ENCODE measurements at regions not wholly inside any gene's neighbourhood (a gene's known extent, or its start where the extent isn't known, plus 50 kb on each side); places are given as distances from the start of the nearest gene placed in this dataset.

GRCh38 chr13:24007979-24008620 is 110.8 kb upstream of the C1QTNF9B start:
- no peak for DNase-seq (ENCODE audit: low read depth in 2 of 3, low spot score in 1 of 3)

DNA sequence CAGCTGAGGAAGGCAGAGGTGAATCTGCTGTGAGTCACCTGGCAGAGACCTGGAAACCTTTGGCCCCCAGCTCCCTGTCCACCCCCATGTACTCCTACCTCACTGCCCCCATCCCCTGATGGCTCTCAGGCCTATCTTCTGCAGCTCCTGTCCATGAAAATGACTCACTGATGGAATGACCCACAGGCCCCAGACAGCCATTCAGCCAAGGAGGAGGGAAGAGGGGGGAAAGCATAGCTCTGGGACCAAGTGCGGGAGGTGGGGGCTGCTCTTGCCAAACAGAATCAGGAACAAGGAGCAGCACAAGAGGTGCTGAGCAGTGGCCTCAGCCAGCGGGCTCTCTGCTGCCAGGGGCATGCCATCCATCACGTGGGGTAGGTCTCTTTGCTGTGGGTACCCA is 111.4 kb upstream of the C1QTNF9B start:
- no peak for DNase-seq (ENCODE audit: low read depth in 2 of 3, low spot score in 1 of 3)

GRCh38 chr13:24011266-24011665 is 114.0 kb upstream of the C1QTNF9B start:
- DNase-seq (ENCODE audit: low read depth in 2 of 3, low spot score in 1 of 3): no peak

GRCh38 chr13:24012648-24013047 is 115.3 kb upstream of the C1QTNF9B start:
- DNase-seq (ENCODE audit: low read depth in 2 of 3, low spot score in 1 of 3): no peak

GRCh38 chr13:24013189-24013588 is 115.9 kb upstream of the C1QTNF9B start:
- DNase-seq (ENCODE audit: low read depth in 2 of 3, low spot score in 1 of 3): no peak

DNA sequence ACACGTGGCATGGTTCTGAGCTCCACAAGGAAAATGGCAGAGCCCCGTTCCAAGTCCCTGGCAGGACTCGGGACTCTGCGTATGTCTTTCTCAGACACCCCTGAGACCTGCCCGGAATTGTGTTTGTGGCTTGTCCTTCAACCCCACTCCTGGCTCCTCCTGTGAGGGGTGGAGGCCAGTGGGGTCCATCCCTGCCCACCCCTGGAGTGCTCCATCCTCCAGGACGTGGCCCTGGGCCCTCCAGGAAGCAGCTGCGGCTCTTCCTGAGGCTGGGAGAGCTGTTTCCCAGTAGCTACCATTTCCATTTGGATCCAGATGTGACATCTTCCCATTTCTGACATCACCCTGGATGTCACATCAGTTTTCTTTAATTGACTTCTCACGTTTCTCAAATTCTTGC is 118.7 kb upstream of the C1QTNF9B start:
- no peak for DNase-seq (ENCODE audit: low read depth in 2 of 3, low spot score in 1 of 3)

- no peak for DNase-seq (ENCODE audit: low read depth in 2 of 3, low spot score in 1 of 3)
Observed at GRCh38 chr13:24022568-24022967, 125.3 kb upstream of the C1QTNF9B start.

GRCh38 chr13:24023073-24023472 is 125.8 kb upstream of the C1QTNF9B start:
- no peak for DNase-seq (ENCODE audit: low read depth in 2 of 3, low spot score in 1 of 3)

DNA sequence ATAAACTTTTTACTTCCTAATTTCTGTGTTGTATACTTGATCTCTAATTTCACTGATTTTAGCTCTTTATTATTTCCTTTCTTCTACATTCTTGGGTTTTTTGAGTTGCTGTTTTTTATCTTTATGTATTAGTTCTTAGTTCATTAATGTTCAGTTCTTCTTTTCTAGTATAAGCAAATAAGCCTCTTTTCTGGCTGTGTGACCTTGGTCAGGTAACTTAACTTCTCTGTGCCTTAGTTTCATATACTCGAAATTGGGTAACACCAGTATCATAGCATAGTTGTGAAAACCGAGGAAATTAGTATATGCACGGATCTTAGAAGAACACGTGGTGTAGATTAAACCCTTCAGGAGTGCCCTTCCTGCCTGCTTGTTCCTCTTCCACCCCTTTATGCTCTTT is 130.2 kb upstream of the C1QTNF9B start:
- DNase-seq (ENCODE audit: low read depth in 2 of 3, low spot score in 1 of 3): no peak

DNA sequence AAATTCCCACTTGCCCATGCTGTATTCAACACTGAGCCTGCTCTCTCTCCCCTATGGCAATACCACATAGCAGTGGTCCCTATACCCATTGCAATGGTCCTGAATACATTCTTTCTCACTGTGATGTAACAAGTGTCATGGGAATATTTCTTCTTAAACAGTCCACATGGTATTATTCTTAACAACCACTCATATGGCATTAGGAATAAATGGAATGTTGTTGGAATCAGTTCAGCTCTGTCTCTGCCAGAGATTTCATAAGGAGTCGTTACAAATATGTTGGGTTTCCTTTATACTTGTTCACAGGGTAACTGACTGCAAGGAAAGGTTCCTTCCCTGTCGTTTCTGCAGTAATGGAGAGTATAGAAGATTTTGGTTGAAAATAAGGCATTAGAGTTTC is 128.3 kb upstream of the SPATA13 start:
- no peak for DNase-seq (ENCODE audit: low read depth in 2 of 3, low spot score in 1 of 3)

GRCh38 chr13:24032674-24033073 is 127.8 kb upstream of the SPATA13 start:
- no peak for DNase-seq (ENCODE audit: low read depth in 2 of 3, low spot score in 1 of 3)

DNA sequence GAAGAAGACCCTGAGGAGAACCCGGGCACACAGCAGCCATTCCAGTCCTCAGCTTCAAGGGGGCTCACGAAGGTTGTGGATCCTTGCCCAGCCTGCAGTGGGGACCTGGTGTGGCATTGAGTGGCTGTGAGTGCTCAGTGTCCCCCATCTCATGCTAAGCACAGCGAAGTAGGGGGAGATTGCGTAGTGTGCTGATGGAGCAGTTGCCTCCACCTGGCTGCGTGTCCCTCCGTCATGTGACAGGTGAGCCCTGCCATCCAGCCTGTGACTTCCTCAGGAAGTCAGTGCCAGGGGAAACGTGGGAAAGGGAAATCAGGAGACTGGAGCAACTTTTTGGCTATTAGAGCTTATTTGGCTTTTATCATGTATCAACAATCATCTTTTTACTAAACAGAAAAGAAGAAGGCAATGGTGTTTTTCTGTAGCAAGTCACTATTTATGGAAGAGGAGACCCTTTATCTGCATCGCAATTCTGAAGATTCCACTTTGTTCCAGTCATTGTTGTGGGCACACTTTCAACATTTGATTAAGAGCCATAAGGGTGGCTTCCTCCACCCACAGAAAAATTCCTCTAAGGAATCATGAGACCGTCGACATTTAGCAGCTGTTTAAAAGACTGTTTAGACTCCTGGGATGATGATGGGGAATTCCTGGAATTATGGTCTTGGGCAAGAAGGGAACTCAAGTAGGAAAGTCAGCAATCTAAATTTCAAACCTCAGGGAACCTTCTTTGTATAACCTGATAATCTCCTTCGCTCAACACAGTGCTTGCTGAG is 126.8 kb upstream of the SPATA13 start:
- no peak for DNase-seq (ENCODE audit: low read depth in 2 of 3, low spot score in 1 of 3)

GRCh38 chr13:24035411-24035810 is 125.1 kb upstream of the SPATA13 start:
- no peak for DNase-seq (ENCODE audit: low read depth in 2 of 3, low spot score in 1 of 3)

- no peak for DNase-seq (ENCODE audit: low read depth in 2 of 3, low spot score in 1 of 3)
Observed at GRCh38 chr13:24036115-24036514, 124.4 kb upstream of the SPATA13 start.

DNA sequence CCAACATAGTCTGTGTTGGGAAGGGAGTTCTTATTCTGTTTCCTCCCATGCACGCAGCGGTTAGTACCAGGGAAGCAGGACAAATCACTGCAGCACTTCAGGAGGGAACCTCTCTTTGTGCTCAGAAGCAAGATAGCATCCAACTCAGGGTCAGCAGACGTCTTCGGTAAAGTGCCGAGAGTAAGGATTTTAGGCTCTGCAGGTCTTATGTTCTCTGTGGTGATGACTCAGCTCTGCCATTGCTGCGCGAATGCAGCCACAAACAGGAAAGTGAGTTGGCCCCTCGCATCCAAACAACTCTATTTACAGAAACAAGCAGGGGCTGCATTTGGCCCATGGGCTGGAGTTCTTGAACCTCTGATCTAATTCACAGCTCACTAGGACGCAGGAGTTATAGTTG is 122.1 kb upstream of the SPATA13 start:
- no peak for DNase-seq (ENCODE audit: low read depth in 2 of 3, low spot score in 1 of 3)

DNA sequence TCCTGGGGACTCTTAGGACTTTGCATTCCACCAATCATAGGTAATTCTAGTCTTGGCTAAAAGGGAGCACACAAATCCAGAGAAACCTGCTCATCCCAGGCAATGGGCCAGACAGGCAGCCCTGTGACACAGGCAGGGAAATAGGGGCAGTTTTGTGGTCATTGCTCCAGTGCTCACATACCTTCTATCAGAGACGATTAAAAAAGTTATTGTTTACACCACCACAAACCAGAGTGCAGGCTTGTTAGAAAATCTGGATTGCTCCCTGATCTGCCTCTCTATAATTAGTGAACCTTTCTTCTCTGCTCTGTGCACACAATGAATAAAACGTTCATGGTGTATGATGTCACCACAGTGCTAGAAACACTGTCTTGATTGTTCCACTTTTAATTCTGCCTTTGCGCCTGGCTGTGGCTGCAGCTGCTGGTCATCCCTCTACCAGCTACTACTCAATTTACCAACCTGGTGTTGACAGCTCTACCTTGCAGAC is 121.6 kb upstream of the SPATA13 start:
- no peak for DNase-seq (ENCODE audit: low read depth in 2 of 3, low spot score in 1 of 3)

DNA sequence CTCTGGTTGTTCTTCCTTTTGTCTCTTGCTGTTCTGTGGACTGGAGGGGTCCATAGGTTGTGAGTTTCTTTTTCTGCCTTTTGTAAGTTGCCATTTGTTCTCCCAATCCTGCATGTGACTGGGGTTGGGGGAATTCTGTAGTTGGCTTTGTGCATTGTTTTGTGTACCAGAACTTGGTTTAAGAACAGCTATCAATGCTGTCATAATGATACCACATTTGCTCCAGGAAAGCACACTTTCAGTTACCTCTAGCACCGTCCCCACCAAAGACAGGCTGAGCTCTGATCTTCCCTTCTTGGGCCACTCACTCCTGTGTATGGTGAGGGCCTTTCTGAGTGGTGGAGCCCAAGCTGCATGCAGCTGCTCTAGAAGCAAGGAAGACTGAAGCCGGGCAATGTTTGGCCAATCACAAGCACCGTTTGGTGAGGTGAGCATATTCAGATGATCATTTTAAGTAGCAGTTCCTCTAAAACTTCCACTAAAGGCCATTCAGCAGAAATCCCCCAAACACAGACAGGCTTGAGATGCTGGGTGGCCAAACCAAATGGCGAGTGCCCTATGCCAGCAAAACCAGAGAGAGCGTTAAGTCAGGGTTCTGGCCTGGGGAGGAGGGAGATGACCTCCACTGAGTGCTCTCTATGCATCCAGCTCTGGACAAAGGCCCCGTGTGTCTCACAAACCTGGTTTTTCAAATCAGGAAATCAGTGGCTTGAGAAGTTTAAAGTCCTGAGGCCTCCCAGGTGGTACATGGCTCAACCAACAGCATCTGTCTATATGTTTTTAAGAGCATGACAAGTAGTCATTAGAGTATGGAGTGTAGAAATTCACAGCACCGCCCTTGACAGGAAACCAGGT is 120.7 kb upstream of the SPATA13 start:
- no peak for DNase-seq (ENCODE audit: low read depth in 2 of 3, low spot score in 1 of 3)

DNA sequence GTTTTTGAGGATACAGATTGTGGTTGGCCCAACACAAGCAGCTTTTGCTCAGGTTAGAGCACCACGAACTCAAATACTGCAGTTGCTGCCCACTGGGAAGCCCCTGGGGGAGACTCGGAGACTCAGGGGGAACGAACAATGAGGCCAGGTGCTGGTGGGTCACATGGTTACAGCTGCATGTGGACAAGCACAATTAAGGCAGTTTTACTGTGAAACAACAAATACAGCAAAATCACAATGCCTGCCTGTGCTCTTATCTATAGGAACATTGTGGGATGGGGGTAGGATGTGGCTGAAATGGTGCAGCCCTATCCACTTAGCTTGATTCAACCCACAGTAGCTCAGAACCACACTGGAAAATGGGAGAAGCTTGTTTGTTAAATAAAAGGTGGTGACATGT is 119.7 kb upstream of the SPATA13 start:
- no peak for DNase-seq (ENCODE audit: low read depth in 2 of 3, low spot score in 1 of 3)

DNA sequence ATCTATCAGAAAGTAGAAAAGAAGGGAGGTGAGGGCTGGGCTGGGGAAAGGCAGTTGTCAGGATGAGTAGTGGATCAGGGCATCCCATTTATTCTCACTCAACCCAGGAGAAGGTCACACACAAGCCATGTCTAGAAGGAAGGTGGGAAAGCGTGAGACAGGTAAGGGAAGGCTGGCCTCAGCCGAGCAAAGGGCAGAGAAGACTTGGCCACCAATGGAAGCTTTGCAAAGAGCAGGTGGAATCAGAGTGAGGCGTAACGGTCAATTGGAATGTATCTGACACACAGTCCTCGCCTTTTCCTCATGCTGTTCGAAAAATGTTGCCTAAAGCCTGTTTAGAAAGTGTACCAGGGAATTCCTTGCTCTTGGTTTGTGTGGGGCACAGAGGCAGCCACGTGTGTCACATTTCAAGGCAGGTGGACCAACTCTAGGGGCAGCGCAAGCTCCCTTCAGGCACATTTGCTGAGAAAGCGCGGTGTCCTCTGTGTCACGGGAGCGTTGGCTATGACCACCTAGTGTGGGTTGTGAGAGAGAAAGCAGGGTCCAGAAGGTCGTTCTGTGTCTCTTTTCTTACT is 118.8 kb upstream of the SPATA13 start:
- no peak for DNase-seq (ENCODE audit: low read depth in 2 of 3, low spot score in 1 of 3)

GRCh38 chr13:24042710-24043440 is 117.6 kb upstream of the SPATA13 start:
- DNase-seq (ENCODE audit: low read depth in 2 of 3, low spot score in 1 of 3): no peak

Data from stimulated activated CD4-positive, alpha-beta T cell treated with anti-CD3 and anti-CD28 coated beads, Interleukin-12 subunit alpha, Interleukin-12 subunit beta, amount 100 ng/mL, for 48 hours (primary cell).